OCI-LY1 (cell line): ENCODE measurements at regions not wholly inside any gene's neighbourhood (a gene's known extent, or its start where the extent isn't known, plus 50 kb on each side); places are given as distances from the start of the nearest gene placed in this dataset.

ENCODE experiments used
- EZH2 ChIP-seq: fragments of 200-600 bp; sonication (generic), shearing (Covaris generic); IDR thresholded peaks from 2 replicates; pipeline ENCODE4 v1.8.0; 2017; ENCODE audit warnings: borderline replicate concordance, mixed run types, mild to moderate bottlenecking, antibody characterized with exemption, low read length, moderate library complexity, mixed read lengths
- TF ChIP-seq, protein P1 (sequence below): fragments of 200-600 bp; sonication (generic), shearing (Covaris generic); IDR thresholded peaks from 2 replicates; pipeline ENCODE4 v1.5.1; 2017; ENCODE audit warnings: mild to moderate bottlenecking, antibody characterized with exemption, low read length, moderate library complexity, mixed read lengths

DNA sequence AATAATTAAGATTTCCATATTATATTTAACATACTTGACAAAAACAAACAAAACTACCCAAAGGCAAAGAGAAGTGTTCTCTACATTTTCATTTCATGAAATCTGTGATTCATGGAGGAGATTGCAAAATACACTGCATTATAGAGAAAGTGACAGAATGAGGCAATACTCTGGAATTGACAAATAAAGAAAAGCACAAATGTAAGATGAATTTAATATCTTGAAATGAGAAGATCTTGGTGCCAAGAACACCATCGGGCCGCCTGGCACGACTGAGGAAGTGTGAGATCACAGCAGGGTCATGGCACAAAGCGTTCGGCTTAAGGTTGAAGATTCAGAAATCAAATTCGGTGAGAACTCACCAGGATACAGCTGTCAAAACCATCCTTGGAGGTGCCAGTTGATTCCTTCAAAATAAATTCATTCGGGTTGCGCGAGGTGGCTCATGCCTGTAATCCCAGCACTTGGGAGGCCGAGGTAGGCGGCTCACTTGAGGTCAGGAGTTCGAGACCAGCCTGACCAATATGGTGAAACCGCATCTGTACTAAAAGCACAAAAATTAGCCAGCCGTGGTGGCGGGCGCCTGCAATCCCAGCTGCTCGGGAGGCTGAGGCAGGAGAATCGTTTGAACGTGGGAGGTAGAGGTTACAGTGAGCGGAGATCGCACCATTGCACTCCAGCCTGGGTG lies 174.0 kb upstream of the PFKP start:
- TF ChIP-seq, protein P1, sequence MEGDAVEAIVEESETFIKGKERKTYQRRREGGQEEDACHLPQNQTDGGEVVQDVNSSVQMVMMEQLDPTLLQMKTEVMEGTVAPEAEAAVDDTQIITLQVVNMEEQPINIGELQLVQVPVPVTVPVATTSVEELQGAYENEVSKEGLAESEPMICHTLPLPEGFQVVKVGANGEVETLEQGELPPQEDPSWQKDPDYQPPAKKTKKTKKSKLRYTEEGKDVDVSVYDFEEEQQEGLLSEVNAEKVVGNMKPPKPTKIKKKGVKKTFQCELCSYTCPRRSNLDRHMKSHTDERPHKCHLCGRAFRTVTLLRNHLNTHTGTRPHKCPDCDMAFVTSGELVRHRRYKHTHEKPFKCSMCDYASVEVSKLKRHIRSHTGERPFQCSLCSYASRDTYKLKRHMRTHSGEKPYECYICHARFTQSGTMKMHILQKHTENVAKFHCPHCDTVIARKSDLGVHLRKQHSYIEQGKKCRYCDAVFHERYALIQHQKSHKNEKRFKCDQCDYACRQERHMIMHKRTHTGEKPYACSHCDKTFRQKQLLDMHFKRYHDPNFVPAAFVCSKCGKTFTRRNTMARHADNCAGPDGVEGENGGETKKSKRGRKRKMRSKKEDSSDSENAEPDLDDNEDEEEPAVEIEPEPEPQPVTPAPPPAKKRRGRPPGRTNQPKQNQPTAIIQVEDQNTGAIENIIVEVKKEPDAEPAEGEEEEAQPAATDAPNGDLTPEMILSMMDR, result no peak
- TF ChIP-seq EZH2, result no peak
